Activated CD8-positive, alpha-beta memory T cell treated with anti-CD3 and anti-CD28 coated beads, Interleukin-2, amount 50 U/mL, for 24 hours (primary cell): ENCODE measurements at regions not wholly inside any gene's neighbourhood (a gene's known extent, or its start where the extent isn't known, plus 50 kb on each side); places are given as distances from the start of the nearest gene placed in this dataset.
"Not testable (repeated sequence)": the region's sequence is repeated elsewhere in the genome, so short reads cannot be mapped to it uniquely, and the experiment has no call there.

ENCODE experiments used
- DNase-seq: peaks from one replicate; pipeline ENCODE4 v3.0.0-alpha.2; 2020; ENCODE audit errors: extremely low read depth

GRCh38 chr19:29154163-29154562 is 58.8 kb downstream of the UQCRFS1 start:
- no peak for DNase-seq

GRCh38 chr19:29145756-29146155 is 67.2 kb downstream of the UQCRFS1 start:
- DNase-seq = no peak

- no peak for DNase-seq
These were observed 69.8 kb downstream of the UQCRFS1 start for GRCh38 chr19:29143183-29143582.

- no peak for DNase-seq
These were observed 73.7 kb downstream of the UQCRFS1 start for GRCh38 chr19:29139227-29139626.

GRCh38 chr19:29138206-29138605 is 74.7 kb downstream of the UQCRFS1 start:
- DNase-seq = not testable (repeated sequence)

GRCh38 chr19:29131456-29131855 is 81.5 kb downstream of the UQCRFS1 start:
- no peak for DNase-seq

- no peak for DNase-seq
These were observed 83.8 kb downstream of the UQCRFS1 start for GRCh38 chr19:29129148-29129547.

- no peak for DNase-seq
These were observed 84.7 kb downstream of the UQCRFS1 start for GRCh38 chr19:29128203-29128602.

- DNase-seq = no peak
These were observed 90.8 kb downstream of the UQCRFS1 start for GRCh38 chr19:29122185-29122584.

GRCh38 chr19:29121684-29122083 is 91.3 kb downstream of the UQCRFS1 start:
- no peak for DNase-seq

- DNase-seq = no peak
These were observed 92.5 kb downstream of the UQCRFS1 start for GRCh38 chr19:29120466-29120865.

- no peak for DNase-seq
These were observed 93.4 kb downstream of the UQCRFS1 start for GRCh38 chr19:29119590-29119989.

- DNase-seq = no peak
These were observed 94.6 kb downstream of the UQCRFS1 start for GRCh38 chr19:29118389-29118788.

GRCh38 chr19:29117926-29118325 is 95.0 kb downstream of the UQCRFS1 start:
- DNase-seq = no peak

- no peak for DNase-seq
These were observed 97.8 kb downstream of the UQCRFS1 start for GRCh38 chr19:29115181-29115580.

GRCh38 chr19:29113838-29114237 is 99.1 kb downstream of the UQCRFS1 start:
- no peak for DNase-seq

GRCh38 chr19:29111576-29111975 is 101.4 kb downstream of the UQCRFS1 start:
- no peak for DNase-seq

GRCh38 chr19:29107831-29108230 is 105.1 kb downstream of the UQCRFS1 start:
- DNase-seq = no peak

- no peak for DNase-seq
These were observed 106.5 kb downstream of the UQCRFS1 start for GRCh38 chr19:29106346-29106885.

- no peak for DNase-seq
These were observed 107.2 kb downstream of the UQCRFS1 start for GRCh38 chr19:29105629-29106292.

- no peak for DNase-seq
These were observed 108.2 kb downstream of the UQCRFS1 start for GRCh38 chr19:29104605-29105241.

- DNase-seq = no peak
These were observed 114.0 kb downstream of the UQCRFS1 start for GRCh38 chr19:29098863-29099481.

GRCh38 chr19:29098091-29098490 is 114.9 kb downstream of the UQCRFS1 start:
- no peak for DNase-seq
